ENCODE measurements at regions not wholly inside any gene's neighbourhood (a gene's known extent, or its start where the extent isn't known, plus 50 kb on each side); places are given as distances from the start of the nearest gene placed in this dataset.

DNA sequence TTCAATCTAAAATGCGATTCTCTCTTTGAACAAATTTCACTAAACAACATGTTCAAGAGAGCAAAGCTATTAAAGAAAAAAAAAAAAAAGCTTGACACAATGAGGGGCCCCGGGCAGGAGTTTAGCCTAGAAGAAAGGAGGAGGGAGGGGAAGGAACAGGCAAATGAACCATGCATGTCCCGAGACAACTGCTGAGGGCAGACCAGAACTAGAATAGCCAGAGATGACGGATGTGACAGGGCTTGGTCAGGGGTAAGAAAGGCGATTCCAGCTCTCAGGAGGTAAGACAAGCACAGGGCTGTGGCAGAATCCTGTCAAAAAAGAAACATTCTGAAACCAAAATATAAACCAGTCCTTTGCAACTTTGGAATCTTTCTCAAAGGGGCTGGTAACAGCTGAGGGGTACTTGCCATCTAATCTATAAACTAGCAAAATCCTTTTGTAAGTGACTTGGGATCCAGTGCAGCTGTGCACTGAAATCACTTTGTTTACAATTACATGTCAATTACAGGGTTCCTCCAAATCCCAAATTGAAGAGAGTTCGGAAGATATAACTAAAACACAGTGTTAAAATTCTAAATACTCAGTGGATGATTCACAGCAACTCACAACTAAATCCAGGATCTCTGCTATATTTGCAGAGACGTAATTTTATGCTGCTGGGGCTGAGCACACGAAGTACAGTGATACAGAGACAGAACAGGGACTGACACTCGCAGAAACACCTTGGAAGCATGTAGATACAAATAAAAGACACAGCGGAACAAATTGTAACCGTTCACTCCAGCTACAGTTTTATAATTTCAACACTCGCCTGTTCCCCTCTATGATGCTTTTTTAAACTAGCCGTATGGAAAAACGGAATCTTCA is 567.4 kb upstream of the ZFHX3 start:
- Histone ChIP-seq H3K36me3 (ENCODE audit: control insufficient read depth, insufficient read depth, low read length) (no peaks in the 10 kb centered on the region), H3K27me3 (ENCODE audit: control insufficient read depth, insufficient read depth, low read length) (no peaks in the 10 kb centered on the region), H3K4me3 (ENCODE audit: low read depth, low read length) (no peak overlapping the region)
- no peak for TF ChIP-seq CTCF (IDR thresholded peaks at IDR 0.05; ENCODE audit: insufficient read depth, low read length, severe bottlenecking)
- no peak for FAIRE-seq
- no peak for DNase-seq (ENCODE audit: low read depth)

DNA sequence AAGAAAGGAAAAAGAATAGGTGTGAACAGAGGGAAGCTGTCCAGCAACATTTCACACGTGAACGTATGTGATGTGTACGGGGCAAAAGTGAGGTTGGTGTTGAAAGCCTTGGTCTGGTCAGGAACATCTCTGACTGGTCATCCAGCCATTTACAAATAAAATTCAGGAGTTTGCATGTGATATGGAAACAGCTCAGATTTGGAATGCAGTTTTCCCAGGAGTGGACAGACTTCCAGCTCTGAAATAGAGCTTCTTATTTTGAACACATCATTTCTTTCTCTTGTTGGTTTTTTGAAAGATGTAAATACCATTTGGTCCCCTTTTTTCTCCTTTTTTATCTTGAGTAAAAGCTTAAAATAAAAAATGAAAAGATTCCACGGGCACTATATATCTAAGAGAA is 566.2 kb upstream of the ZFHX3 start:
- FAIRE-seq (no peak), DNase-seq (ENCODE audit: low read depth) (no peak)
- H3K36me3 ChIP-seq (ENCODE audit: control insufficient read depth, insufficient read depth, low read length), result no peaks in the 10 kb centered on the region
- H3K27me3 ChIP-seq (ENCODE audit: control insufficient read depth, insufficient read depth, low read length), result no peaks in the 10 kb centered on the region
- no peak overlapping the region for H3K4me3 ChIP-seq (ENCODE audit: low read depth, low read length)
- no peak for TF ChIP-seq CTCF (IDR thresholded peaks at IDR 0.05; ENCODE audit: insufficient read depth, low read length, severe bottlenecking)

DNA sequence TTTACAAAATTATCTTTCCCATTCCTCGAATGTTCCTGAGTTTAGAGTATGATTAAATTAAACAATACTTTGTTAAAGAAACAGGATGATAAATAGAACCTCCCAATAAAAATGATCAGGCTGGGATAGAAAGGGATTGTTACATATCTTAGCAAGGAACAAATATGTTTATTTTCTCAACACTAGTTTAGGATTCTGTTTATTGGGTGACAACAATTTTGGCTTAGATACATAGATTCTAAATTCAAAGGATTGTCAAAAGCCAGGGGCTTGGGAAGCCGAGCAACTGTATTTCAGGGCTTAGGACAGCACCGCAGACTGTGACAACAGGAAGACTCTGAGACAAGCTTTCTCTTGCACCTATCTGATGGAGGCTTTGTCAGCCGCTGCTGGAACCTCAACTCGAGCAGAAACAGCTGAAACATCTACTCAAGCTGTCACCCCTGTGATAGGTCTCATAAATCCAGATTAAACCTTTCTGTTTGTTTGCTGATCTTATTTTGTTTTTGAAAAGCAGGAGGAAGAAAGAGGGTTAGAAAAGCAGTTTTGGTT is 562.8 kb upstream of the ZFHX3 start:
- FAIRE-seq, result no peak
- no peaks in the 10 kb centered on the region for H3K27me3 ChIP-seq (ENCODE audit: control insufficient read depth, insufficient read depth, low read length)
- H3K36me3 ChIP-seq (ENCODE audit: control insufficient read depth, insufficient read depth, low read length), result no peaks in the 10 kb centered on the region

GRCh38 chr16:73610160-73610559 is 562.2 kb upstream of the ZFHX3 start:
- no peak for FAIRE-seq
- Histone ChIP-seq H3K27me3 (ENCODE audit: control insufficient read depth, insufficient read depth, low read length) (no peaks in the 10 kb centered on the region), H3K4me3 (ENCODE audit: low read depth, low read length) (no peak overlapping the region), H3K36me3 (ENCODE audit: control insufficient read depth, insufficient read depth, low read length) (no peaks in the 10 kb centered on the region)
- no peak for DNase-seq (ENCODE audit: low read depth)
- TF ChIP-seq CTCF (IDR thresholded peaks at IDR 0.05; ENCODE audit: insufficient read depth, low read length, severe bottlenecking), result no peak

More for the DNA sequence above, 562.8 kb upstream of the ZFHX3 start:
- H3K4me3 ChIP-seq (ENCODE audit: low read depth, low read length), result no peak overlapping the region
- TF ChIP-seq CTCF (IDR thresholded peaks at IDR 0.05; ENCODE audit: insufficient read depth, low read length, severe bottlenecking), result no peak
- no peak for DNase-seq (ENCODE audit: low read depth)

DNA sequence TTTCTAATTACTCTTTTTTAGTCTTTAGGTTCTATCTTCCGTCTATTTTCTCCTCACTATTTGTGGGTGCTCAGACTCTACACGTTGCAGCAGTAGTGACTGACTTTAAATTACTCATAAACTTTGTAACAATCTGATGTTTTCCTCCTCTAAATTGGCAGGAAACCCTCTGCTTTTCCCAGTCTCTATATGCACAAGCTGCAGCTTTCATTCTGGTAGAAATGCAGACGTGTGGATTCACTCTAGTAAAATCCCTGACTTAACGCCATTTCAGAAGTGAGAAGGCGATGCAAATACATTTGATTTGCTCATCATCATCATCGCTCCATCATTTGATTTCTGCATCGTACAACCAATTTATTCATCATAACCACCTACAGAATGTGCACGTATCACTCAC is 561.0 kb upstream of the ZFHX3 start:
- no peak overlapping the region for H3K4me3 ChIP-seq (ENCODE audit: low read depth, low read length)
- FAIRE-seq (no peak), DNase-seq (ENCODE audit: low read depth) (no peak)
- no peak for TF ChIP-seq CTCF (IDR thresholded peaks at IDR 0.05; ENCODE audit: insufficient read depth, low read length, severe bottlenecking)
- H3K27me3 ChIP-seq (ENCODE audit: control insufficient read depth, insufficient read depth, low read length), result no peaks in the 10 kb centered on the region
- no peaks in the 10 kb centered on the region for H3K36me3 ChIP-seq (ENCODE audit: control insufficient read depth, insufficient read depth, low read length)
